22Rv1 (cell line): ENCODE measurements at regions not wholly inside any gene's neighbourhood (a gene's known extent, or its start where the extent isn't known, plus 50 kb on each side); places are given as distances from the start of the nearest gene placed in this dataset.

ENCODE experiments used
- H3K27ac ChIP-seq: fragments of 450-650 bp; 2 replicates; pipeline ENCODE4 v1.5.1; 2017
- ZFX ChIP-seq: fragments of 450-650 bp; IDR thresholded peaks from 2 replicates; pipeline ENCODE4 v1.6.1; 2017; ENCODE audit warnings: antibody characterized with exemption, borderline replicate concordance
- TF ChIP-seq, protein P1 (sequence below): fragments of 450-650 bp; IDR thresholded peaks from 2 replicates; pipeline ENCODE4 v1.5.1; 2017; ENCODE audit warnings: mild to moderate bottlenecking

DNA sequence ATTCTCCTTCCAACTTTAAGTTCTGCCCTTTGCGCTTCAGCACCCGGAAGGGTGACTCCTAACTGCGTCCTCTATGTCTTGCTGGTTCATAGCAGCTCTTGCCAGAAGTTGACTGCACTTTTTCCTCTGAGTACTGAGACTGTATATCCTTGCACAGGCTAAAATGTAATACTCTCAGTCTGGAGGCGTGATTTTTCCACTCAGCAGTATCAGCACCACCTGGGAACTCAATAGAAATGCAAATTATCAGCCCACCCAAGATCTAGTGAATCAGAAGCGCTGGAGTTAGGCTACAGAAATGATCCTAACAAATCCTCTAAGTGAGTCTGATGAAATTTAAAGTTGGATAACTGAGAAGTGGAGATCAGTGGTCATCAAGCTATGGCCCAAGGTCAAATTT is 1611.9 kb upstream of the SLC10A2 start:
- H3K27ac ChIP-seq: no peak overlapping the region
- no peak for TF ChIP-seq ZFX
- TF ChIP-seq, protein P1, sequence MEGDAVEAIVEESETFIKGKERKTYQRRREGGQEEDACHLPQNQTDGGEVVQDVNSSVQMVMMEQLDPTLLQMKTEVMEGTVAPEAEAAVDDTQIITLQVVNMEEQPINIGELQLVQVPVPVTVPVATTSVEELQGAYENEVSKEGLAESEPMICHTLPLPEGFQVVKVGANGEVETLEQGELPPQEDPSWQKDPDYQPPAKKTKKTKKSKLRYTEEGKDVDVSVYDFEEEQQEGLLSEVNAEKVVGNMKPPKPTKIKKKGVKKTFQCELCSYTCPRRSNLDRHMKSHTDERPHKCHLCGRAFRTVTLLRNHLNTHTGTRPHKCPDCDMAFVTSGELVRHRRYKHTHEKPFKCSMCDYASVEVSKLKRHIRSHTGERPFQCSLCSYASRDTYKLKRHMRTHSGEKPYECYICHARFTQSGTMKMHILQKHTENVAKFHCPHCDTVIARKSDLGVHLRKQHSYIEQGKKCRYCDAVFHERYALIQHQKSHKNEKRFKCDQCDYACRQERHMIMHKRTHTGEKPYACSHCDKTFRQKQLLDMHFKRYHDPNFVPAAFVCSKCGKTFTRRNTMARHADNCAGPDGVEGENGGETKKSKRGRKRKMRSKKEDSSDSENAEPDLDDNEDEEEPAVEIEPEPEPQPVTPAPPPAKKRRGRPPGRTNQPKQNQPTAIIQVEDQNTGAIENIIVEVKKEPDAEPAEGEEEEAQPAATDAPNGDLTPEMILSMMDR: no peak

DNA sequence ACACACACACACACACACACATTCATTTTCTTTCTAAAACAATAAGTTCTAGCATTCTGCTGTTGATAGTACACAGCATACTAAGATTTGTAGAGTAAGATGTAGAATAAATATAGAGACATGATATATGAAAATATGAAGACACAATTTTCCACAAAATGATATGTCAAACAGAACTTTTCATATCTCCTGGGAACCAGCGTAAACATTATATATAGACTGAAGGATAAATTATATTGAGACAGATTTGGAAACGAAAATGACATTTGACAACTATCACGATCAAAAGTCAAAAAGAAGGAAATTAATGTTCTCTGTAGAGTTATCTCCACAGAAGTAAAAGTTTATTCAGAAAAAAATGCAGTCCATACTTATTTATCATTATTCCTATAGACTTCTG is 1605.7 kb upstream of the SLC10A2 start:
- no peak overlapping the region for H3K27ac ChIP-seq
- TF ChIP-seq, protein P1: no peak
- no peak for TF ChIP-seq ZFX

DNA sequence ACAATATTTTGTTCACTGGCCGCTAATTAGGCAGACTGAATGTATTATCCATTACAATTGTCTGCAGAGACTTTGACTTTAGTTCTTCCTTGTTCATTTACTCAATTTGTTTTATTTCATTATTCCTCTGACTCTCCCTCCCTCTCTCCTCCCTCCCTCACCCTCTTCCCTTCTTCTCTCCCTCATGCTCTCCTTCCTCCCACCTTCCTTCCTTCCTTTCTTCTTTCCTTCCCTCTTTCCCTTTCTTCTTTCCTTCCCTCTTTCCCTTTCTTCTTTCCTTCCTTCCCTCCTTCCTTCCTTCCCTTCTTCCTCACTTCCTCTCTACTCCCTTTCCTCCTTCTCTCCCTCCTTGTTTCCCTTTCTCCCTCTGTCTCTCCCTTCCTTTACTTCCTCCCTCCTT is 1591.0 kb upstream of the SLC10A2 start:
- H3K27ac ChIP-seq: no peak overlapping the region
- no peak for TF ChIP-seq ZFX
- TF ChIP-seq, protein P1: no peak

DNA sequence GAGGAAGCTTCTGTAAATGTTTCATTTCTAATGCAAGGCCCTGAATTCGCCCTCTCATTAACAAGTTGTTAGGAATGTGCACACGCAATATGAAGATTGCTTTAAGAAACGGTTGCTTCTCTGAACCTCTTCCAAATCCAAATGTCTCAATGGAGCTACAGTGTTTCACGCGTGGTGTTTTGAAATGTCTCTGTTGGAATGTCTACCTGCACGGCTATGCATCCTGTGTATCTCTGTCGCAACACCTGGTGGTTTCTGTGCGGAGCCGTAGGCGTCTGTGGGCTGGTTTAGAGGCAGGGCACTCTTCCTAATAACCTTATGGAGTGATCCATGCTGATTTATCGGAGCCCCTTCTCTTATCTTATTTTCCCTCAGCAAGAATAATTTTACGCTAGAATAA is 1584.2 kb upstream of the SLC10A2 start:
- no peak overlapping the region for H3K27ac ChIP-seq
- TF ChIP-seq ZFX: no peak
- TF ChIP-seq, protein P1: no peak

DNA sequence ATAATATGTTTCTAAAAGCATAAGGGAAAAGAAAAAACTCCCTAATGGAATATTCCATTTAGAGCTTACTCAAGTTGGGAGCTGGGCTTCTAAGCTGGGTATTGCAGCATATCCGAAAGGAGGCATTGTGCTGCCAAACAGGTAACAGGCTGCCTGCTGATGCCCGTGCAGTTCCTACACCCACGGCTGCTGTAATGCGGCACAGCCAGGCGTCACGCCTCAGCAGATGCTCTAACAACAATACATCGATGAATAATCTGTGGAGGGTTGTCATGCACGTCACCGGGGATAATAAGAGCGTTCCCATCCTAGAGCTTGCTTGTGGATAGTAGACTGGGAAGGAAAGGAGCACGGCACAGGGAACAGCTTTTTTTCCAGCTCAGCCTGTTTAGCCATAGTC is 1582.1 kb upstream of the SLC10A2 start:
- no peak overlapping the region for H3K27ac ChIP-seq
- TF ChIP-seq, protein P1: no peak
- TF ChIP-seq ZFX: no peak

DNA sequence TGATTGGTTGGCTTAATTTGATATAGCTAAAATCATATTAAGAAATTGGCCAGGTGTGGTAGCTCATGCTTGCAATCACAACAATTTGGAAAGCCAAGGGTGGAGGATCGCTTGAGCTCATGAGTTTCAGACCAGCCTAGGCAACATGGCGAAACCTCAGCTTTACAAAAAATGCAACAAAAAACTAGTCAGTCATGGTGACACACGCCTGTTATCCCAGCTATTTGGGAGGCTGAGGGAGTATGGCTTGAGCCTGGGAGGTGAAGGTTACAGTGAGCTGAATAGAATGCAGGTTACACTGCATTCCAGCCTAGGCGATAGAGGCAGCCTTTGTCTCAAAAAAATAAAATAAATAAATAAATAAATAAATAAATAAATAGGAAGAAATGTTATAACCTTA is 1579.6 kb upstream of the SLC10A2 start:
- TF ChIP-seq ZFX: no peak
- TF ChIP-seq, protein P1: no peak
- no peak overlapping the region for H3K27ac ChIP-seq

DNA sequence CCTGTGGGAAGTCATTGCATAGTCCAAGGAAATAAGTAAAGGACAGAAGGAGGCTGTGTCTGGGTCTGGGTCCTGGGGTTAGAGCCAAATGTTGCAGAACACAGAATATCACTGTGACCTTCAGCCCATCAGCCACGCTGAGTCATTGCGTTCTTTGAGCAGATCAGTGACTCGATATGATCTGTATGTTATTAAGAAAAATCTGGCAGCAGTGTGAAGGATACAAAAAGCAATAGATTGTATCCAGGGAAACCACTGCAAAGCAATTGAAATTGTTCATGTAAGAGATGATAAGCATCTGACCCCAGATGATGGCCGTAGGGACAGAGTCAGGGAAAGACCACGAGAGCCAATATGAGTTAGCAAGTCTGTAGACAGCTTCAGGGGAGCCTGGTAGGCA is 1575.1 kb upstream of the SLC10A2 start:
- no peak overlapping the region for H3K27ac ChIP-seq
- no peak for TF ChIP-seq ZFX
- TF ChIP-seq, protein P1: no peak
